WTC11 (cell line): ENCODE measurements at regions not wholly inside any gene's neighbourhood (a gene's known extent, or its start where the extent isn't known, plus 50 kb on each side); places are given as distances from the start of the nearest gene placed in this dataset.

Experiments
- ATAC-seq: fragments of 200-7000 bp; cut with Tn5 transposase; 2 replicates; pipeline ENCODE4 v1.10.0; 2021; ENCODE audit warnings: mild to moderate bottlenecking, moderate library complexity
- CTCF ChIA-PET: fragments of 300-600 bp; sonication (Branson Sonifier 250); formaldehyde crosslinking; loops from one replicate; lab custom pipeline; 2021; ENCODE audit warnings: antibody characterized with exemption; lab: Charles Lee
- POLR2A ChIA-PET: fragments of 350-600 bp; sonication (Branson Sonifier 250); formaldehyde crosslinking; loops from one replicate; lab custom pipeline; 2021; ENCODE audit warnings: antibody characterized with exemption; lab: Charles Lee
- DNase-seq: peaks from one replicate; pipeline ENCODE4 v3.0.0; 2021; ENCODE audit warnings: low spot score
- H3K27ac Mint-ChIP-seq: 2 replicates; pipeline ENCODE4 v1.8.0; 2021; ENCODE audit warnings: mixed read lengths
- H3K27me3 Mint-ChIP-seq: 2 replicates; pipeline ENCODE4 v1.8.0; 2021; ENCODE audit warnings: low read depth, mild to moderate bottlenecking, moderate library complexity, mixed read lengths
- H3K36me3 Mint-ChIP-seq: 2 replicates; pipeline ENCODE4 v1.8.0; 2021; ENCODE audit warnings: mixed read lengths
- H3K4me1 Mint-ChIP-seq: 2 replicates; pipeline ENCODE4 v1.8.0; 2022; ENCODE audit warnings: mixed read lengths
- H3K4me3 Mint-ChIP-seq: 2 replicates; pipeline ENCODE4 v1.8.0; 2021; ENCODE audit warnings: mild to moderate bottlenecking, moderate library complexity, mixed read lengths
- H3K9me3 Mint-ChIP-seq: 2 replicates; pipeline ENCODE4 v1.8.0; 2021; ENCODE audit warnings: mixed read lengths
- AFF4 ChIP-seq: sonication (generic); formaldehyde crosslinking; IDR thresholded peaks from 2 replicates; pipeline ENCODE4 v1.8.1; 2023; ENCODE audit warnings: mild to moderate bottlenecking, missing genetic modification reagents, borderline replicate concordance
- ATF3 ChIP-seq: sonication (generic); formaldehyde crosslinking; conservative IDR thresholded peaks from 2 replicates; pipeline ENCODE4 v1.8.1; 2022; ENCODE audit warnings: mild to moderate bottlenecking, missing genetic modification reagents
- ATF6 ChIP-seq: sonication (generic); formaldehyde crosslinking; IDR thresholded peaks from 2 replicates; pipeline ENCODE4 v1.8.1; 2023; ENCODE audit warnings: mild to moderate bottlenecking, missing genetic modification reagents
- CBFB ChIP-seq: sonication (generic); formaldehyde crosslinking; IDR thresholded peaks from 2 replicates; pipeline ENCODE4 v1.8.1; 2022; ENCODE audit warnings: mild to moderate bottlenecking, low read depth, missing genetic modification reagents
- CREM ChIP-seq: sonication (generic); formaldehyde crosslinking; IDR thresholded peaks from 2 replicates; pipeline ENCODE4 v1.8.1; 2022; ENCODE audit warnings: mild to moderate bottlenecking, missing genetic modification reagents, moderate library complexity
- ELF4 ChIP-seq: sonication (generic); formaldehyde crosslinking; IDR thresholded peaks from 2 replicates; pipeline ENCODE4 v1.8.1; 2022; ENCODE audit warnings: low read depth, mild to moderate bottlenecking, moderate library complexity, missing genetic modification reagents
- ESRRA ChIP-seq: sonication (generic); formaldehyde crosslinking; IDR thresholded peaks from 2 replicates; pipeline ENCODE4 v1.8.1; 2022; ENCODE audit warnings: mild to moderate bottlenecking, missing genetic modification reagents, borderline replicate concordance
- GRHL2 ChIP-seq: fragments of 250-450 bp; sonication (Bioruptor Pico); IDR thresholded peaks from 2 replicates; pipeline ENCODE4 v1.8.0; 2022; ENCODE audit warnings: mild to moderate bottlenecking, moderate library complexity; ENCODE audit not compliant: insufficient replicate concordance, severe bottlenecking
- HMGA2 ChIP-seq: fragments of 250-450 bp; sonication (Bioruptor Pico); IDR thresholded peaks from 2 replicates; pipeline ENCODE4 v1.4.0; 2021; ENCODE audit warnings: mild to moderate bottlenecking, moderate library complexity
- JAZF1 ChIP-seq: fragments of 250-450 bp; sonication (Bioruptor Pico); IDR thresholded peaks from 2 replicates; pipeline ENCODE4 v1.9.0; 2021; ENCODE audit warnings: moderate library complexity, mild to moderate bottlenecking, inconsistent platforms
- JUN ChIP-seq: sonication (generic); formaldehyde crosslinking; IDR thresholded peaks from 2 replicates; pipeline ENCODE4 v1.8.0; 2023; ENCODE audit warnings: mild to moderate bottlenecking, missing genetic modification reagents
- KAT7 ChIP-seq: sonication (generic); formaldehyde crosslinking; IDR thresholded peaks from 2 replicates; pipeline ENCODE4 v1.8.1; 2023; ENCODE audit warnings: missing genetic modification reagents, mild to moderate bottlenecking, borderline replicate concordance
- NR2C2 ChIP-seq: sonication (generic); formaldehyde crosslinking; IDR thresholded peaks from 2 replicates; pipeline ENCODE4 v1.8.0; 2022; ENCODE audit warnings: mild to moderate bottlenecking, missing genetic modification reagents
- RORB ChIP-seq: fragments of 250-450 bp; sonication (Bioruptor Pico); IDR thresholded peaks from 2 replicates; pipeline ENCODE4 v1.9.0; 2021; ENCODE audit warnings: mild to moderate bottlenecking
- TEAD4 ChIP-seq: sonication (generic); formaldehyde crosslinking; IDR thresholded peaks from 2 replicates; pipeline ENCODE4 v1.8.0; 2022; ENCODE audit warnings: mild to moderate bottlenecking, missing genetic modification reagents
- ZMAT4 ChIP-seq: fragments of 250-450 bp; sonication (Bioruptor Pico); IDR thresholded peaks from 2 replicates; pipeline ENCODE4 v1.9.0; 2021; ENCODE audit warnings: mild to moderate bottlenecking
- ZNF281 ChIP-seq: sonication (generic); formaldehyde crosslinking; IDR thresholded peaks from 2 replicates; pipeline ENCODE4 v1.8.0; 2023; ENCODE audit warnings: mild to moderate bottlenecking, missing genetic modification reagents
- ZNF512 ChIP-seq: sonication (generic); formaldehyde crosslinking; IDR thresholded peaks from 2 replicates; pipeline ENCODE4 v1.8.1; 2022; ENCODE audit warnings: missing genetic modification reagents, borderline replicate concordance

GRCh38 chr3:31466866-31467265 lies 65.9 kb upstream of the STT3B start:
- H3K9me3 Mint-ChIP-seq: peaks cover 3% of the 10 kb centered on the region; the same call in 1 of the 2 replicates
- peak; percentile 66 for ATAC-seq
- H3K27ac Mint-ChIP-seq: no peak overlapping the region
- no peak overlapping the region for H3K4me3 Mint-ChIP-seq
- peaks cover 26% of the 10 kb centered on the region for H3K4me1 Mint-ChIP-seq
- no peaks in the 10 kb centered on the region for H3K36me3 Mint-ChIP-seq
- POLR2A ChIA-PET: no interaction called here
- no peak for DNase-seq
- TF ChIP-seq ZNF281 (CRISPR knock-in tag) (no peak), ATF3 (CRISPR knock-in tag) (no peak), RORB (CRISPR knock-in tag) (no peak), GRHL2 (CRISPR knock-in tag) (no peak), ATF6 (no peak), KAT7 (no peak), JUN (CRISPR knock-in tag) (no peak), TEAD4 (CRISPR knock-in tag) (no peak), HMGA2 (CRISPR knock-in tag) (no peak), CBFB (no peak), ZMAT4 (CRISPR knock-in tag) (no peak), CREM (CRISPR knock-in tag) (no peak), ESRRA (CRISPR knock-in tag) (no peak), JAZF1 (CRISPR knock-in tag) (no peak), NR2C2 (CRISPR knock-in tag) (no peak), ELF4 (CRISPR knock-in tag) (no peak), AFF4 (no peak)
- TF ChIP-seq, all 79 proteins: peak for 0
- CTCF ChIA-PET: no interaction called here
- no peaks in the 10 kb centered on the region for H3K27me3 Mint-ChIP-seq

GRCh38 chr3:31468433-31468832 lies 64.3 kb upstream of the STT3B start:
- ATAC-seq (no peak), DNase-seq (no peak)
- peaks cover 3% of the 10 kb centered on the region; the same call in 1 of the 2 replicates for H3K9me3 Mint-ChIP-seq
- CTCF ChIA-PET: no interaction called here
- no peak overlapping the region for H3K27ac Mint-ChIP-seq
- POLR2A ChIA-PET: interaction anchor here (1.0 kb wide), 1 partner anchor 8 kb away, joined by 3 read pairs; no protein-coding TSS in a partner anchor
- no peaks in the 10 kb centered on the region for H3K36me3 Mint-ChIP-seq
- H3K4me1 Mint-ChIP-seq: peaks cover 23% of the 10 kb centered on the region
- no peaks in the 10 kb centered on the region for H3K27me3 Mint-ChIP-seq
- H3K4me3 Mint-ChIP-seq: no peak overlapping the region
- TF ChIP-seq ZNF512: no peak
